ENCODE measurements at regions not wholly inside any gene's neighbourhood (a gene's known extent, or its start where the extent isn't known, plus 50 kb on each side); places are given as distances from the start of the nearest gene placed in this dataset.

DNA sequence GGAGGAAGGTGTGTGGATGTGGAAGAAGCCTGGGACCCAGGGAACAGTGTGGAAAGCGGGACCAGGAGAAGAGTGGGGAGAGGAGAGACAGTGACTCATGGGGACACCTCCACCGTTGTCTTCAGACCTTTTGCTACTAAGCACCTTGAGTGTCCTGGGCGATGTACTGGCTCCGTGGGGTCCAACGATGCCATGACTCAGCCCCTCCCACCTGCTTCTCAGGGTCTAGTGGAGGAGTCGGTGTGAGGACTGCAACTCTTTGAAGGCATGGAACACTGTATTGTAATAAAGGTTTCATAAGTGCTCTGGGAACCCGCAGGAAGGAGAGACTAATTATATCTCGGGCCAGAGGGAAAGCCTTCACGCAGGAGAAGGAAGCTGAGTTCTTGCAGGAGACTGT is 166.9 kb upstream of the KL start:
- no peak for DNase-seq (ENCODE audit: low read depth in 1 of 2, low spot score in 1 of 2)
- Histone ChIP-seq H3K27ac (no peak overlapping the region), H3K27me3 (no peaks in the 10 kb centered on the region), H3K4me1 (ENCODE audit: low read depth) (peaks cover 31% of the 10 kb centered on the region), H3K9me3 (ENCODE audit: low read depth) (no peaks in the 10 kb centered on the region), H3K4me3 (no peak overlapping the region), H3K36me3 (no peaks in the 10 kb centered on the region)
- TF ChIP-seq, protein P1, sequence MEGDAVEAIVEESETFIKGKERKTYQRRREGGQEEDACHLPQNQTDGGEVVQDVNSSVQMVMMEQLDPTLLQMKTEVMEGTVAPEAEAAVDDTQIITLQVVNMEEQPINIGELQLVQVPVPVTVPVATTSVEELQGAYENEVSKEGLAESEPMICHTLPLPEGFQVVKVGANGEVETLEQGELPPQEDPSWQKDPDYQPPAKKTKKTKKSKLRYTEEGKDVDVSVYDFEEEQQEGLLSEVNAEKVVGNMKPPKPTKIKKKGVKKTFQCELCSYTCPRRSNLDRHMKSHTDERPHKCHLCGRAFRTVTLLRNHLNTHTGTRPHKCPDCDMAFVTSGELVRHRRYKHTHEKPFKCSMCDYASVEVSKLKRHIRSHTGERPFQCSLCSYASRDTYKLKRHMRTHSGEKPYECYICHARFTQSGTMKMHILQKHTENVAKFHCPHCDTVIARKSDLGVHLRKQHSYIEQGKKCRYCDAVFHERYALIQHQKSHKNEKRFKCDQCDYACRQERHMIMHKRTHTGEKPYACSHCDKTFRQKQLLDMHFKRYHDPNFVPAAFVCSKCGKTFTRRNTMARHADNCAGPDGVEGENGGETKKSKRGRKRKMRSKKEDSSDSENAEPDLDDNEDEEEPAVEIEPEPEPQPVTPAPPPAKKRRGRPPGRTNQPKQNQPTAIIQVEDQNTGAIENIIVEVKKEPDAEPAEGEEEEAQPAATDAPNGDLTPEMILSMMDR (IDR thresholded peaks at IDR 0.05; ENCODE audit: low read depth, low read length) = no peak

DNA sequence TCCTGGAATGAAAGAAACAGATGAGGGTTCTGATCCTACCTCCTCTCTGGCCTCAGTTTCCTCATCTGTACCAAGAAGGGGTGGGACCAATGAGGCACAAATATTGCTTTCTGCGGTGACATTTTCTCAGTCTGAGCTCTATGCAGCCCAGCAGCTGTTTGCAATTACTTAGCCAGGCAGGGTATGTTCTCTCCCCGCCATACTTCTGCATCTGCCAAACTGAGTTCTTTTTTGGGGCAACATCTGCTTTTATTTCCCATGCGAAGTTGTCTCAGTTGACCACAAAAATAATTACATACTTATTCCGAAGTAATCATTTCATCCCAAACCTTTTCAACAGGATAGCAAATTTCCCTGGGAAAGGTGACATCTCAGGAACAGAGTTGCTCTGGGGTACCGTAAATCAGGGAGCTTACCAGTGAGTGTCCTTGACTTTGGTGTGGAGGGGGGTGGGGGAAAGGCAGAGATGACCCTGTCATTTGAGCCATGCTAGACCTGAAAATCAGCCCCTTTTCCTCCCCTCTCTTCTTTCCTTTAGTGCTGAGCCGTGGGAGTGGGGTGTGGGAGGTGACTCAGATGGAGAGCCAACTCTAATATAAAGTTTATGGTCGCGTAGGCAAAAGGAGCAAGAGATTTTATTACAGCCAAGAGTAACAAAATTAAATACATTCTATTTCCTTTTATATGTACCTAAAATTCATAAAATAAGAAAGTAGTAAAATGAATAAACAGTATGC is 165.7 kb upstream of the KL start:
- no peak overlapping the region for H3K27ac ChIP-seq
- H3K36me3 ChIP-seq = no peaks in the 10 kb centered on the region
- H3K27me3 ChIP-seq = no peaks in the 10 kb centered on the region
- no peak for DNase-seq (ENCODE audit: low read depth in 1 of 2, low spot score in 1 of 2)
- TF ChIP-seq, protein P1 (IDR thresholded peaks at IDR 0.05; ENCODE audit: low read depth, low read length) = no peak
- no peak overlapping the region for H3K4me3 ChIP-seq
- H3K9me3 ChIP-seq (ENCODE audit: low read depth) = no peaks in the 10 kb centered on the region
- H3K4me1 ChIP-seq (ENCODE audit: low read depth) = peaks cover 31% of the 10 kb centered on the region

DNA sequence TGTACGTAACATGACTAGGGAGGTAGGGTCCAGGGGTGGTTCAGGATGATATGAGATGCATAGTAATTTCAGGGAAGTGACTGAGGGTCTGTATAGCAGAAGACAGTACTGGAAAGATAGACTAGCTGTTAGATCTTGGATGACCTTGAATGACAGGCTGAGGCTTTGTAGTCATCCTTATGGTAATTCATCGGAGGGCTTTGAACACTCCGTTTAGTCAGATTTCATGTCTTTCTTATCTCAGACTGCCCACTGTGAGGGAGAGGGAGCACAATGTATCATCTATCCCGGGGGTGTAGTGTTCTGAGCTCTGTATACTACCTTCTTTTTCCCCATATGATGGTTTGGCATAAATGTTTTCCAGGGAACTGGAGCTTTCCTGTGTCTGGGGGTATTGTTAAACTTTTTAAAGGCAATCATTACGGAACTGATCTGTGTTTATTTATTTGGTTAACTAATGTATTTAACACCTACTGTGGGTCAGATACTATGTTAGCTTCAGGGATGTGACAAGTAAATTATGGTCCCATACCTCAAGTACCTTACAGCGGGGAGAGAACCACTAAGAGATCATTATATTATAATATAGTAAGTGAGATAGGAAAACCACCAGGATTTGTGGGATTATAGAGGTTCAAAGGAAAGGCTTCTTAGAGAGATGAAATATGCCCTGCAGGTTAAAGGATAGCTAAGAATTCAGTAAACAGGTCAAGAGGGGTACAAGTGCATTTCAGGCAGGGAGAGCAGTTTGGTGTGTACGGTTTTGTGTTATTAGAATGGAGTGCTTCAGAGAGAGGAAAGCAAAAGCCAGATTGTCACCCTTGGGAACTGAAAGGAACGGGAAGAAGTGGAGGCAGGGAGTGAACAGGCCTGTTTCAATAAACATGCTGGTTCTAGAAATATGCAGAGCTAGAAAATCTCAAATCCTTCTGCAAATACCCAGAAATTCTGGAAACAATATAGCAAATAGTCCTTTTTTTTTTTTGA is 164.8 kb upstream of the KL start:
- Histone ChIP-seq H3K27me3 (no peaks in the 10 kb centered on the region), H3K4me3 (no peak overlapping the region), H3K36me3 (no peaks in the 10 kb centered on the region), H3K9me3 (ENCODE audit: low read depth) (no peaks in the 10 kb centered on the region), H3K27ac (no peak overlapping the region), H3K4me1 (ENCODE audit: low read depth) (peaks cover 28% of the 10 kb centered on the region)
- TF ChIP-seq, protein P1 (IDR thresholded peaks at IDR 0.05; ENCODE audit: low read depth, low read length) = no peak
- DNase-seq (ENCODE audit: low read depth in 1 of 2, low spot score in 1 of 2) = no peak

DNA sequence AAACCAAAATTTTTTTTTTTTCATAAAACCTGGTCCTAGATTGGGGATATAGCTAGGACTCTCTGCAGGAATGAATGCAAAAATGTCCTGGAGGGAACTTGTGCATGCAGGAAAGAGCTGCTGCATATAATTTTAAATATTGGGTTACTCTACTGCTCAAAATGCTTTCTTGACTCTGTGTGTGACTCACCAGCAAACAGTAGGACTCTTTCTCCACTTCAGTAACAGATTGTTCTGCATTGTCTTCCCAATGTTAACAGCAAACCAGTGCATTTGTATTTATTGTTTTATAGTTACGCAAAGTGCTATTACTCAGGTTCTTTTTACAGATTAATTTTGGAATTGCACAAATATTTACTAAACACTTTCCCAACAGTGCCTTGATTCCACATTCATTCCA is 163.7 kb upstream of the KL start:
- H3K27me3 ChIP-seq = no peaks in the 10 kb centered on the region
- peak in 1 of 2 donors; percentile 13 for DNase-seq (ENCODE audit: low read depth in 1 of 2, low spot score in 1 of 2)
- H3K4me3 ChIP-seq = no peak overlapping the region

DNA sequence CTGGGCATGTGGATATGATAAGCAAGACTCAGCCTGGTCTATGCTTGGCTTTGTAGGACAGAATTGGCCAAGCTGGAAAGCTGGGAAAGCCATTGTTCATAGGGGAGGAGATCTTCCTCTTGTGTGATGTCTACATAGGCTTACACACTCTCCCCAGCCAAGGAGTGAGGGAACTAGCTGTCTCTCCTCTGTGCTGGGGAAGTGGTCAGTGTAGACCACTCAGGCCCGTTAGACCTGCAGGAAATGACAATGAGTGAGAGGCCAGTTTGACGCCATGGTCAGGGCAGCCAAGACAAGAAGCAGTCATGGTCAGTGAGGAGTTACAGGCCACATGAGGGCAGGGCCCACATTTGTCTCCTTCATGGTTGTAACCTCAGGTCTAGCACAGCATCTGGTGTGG is 159.1 kb upstream of the KL start:
- H3K27me3 ChIP-seq = no peaks in the 10 kb centered on the region
- no peak for DNase-seq (ENCODE audit: low read depth in 1 of 2, low spot score in 1 of 2)
- H3K9me3 ChIP-seq (ENCODE audit: low read depth) = no peaks in the 10 kb centered on the region
- H3K36me3 ChIP-seq = no peaks in the 10 kb centered on the region
- no peak overlapping the region for H3K27ac ChIP-seq
- TF ChIP-seq, protein P1 (IDR thresholded peaks at IDR 0.05; ENCODE audit: low read depth, low read length) = no peak
- no peaks in the 10 kb centered on the region for H3K4me1 ChIP-seq (ENCODE audit: low read depth)
- H3K4me3 ChIP-seq = no peak overlapping the region

More for the DNA sequence above, 163.7 kb upstream of the KL start:
- no peaks in the 10 kb centered on the region for H3K36me3 ChIP-seq
- no peak overlapping the region for H3K27ac ChIP-seq
- no peaks in the 10 kb centered on the region for H3K9me3 ChIP-seq (ENCODE audit: low read depth)
- H3K4me1 ChIP-seq (ENCODE audit: low read depth) = peaks cover 16% of the 10 kb centered on the region
- TF ChIP-seq, protein P1 (IDR thresholded peaks at IDR 0.05; ENCODE audit: low read depth, low read length) = no peak

All from cardiac muscle cell (in vitro differentiated cells and primary cell).